NCI-H2171 treated with DMSO at 0.1 percent for 48 hours (cell line): ENCODE measurements at regions not wholly inside any gene's neighbourhood (a gene's known extent, or its start where the extent isn't known, plus 50 kb on each side); places are given as distances from the start of the nearest gene placed in this dataset.

Experiments used
- DNase-seq: peaks from one replicate; lab custom pipeline; 2025; lab: John Stamatoyannopoulos, UW

DNA sequence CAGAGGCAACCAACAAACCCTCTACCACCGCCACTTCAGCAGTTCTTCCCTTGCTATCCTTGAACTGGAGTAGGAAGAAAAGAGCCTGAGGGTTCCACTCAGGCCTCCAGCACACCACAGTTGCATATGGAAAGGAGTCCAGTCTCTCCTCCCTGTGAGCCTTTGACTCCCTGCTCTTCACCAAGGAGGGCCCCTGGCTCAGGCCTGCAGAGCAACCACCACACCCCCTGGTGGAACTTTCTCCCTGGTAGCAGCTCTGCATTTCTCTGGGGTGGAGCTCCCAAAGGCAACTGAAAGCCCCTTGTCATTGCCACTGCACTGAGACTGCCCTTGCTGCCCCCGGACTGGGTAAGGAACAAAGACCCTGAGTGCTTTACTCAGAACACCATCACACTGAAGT, 1021.5 kb upstream of the ADGRL2 start:
- no peak for DNase-seq

DNA sequence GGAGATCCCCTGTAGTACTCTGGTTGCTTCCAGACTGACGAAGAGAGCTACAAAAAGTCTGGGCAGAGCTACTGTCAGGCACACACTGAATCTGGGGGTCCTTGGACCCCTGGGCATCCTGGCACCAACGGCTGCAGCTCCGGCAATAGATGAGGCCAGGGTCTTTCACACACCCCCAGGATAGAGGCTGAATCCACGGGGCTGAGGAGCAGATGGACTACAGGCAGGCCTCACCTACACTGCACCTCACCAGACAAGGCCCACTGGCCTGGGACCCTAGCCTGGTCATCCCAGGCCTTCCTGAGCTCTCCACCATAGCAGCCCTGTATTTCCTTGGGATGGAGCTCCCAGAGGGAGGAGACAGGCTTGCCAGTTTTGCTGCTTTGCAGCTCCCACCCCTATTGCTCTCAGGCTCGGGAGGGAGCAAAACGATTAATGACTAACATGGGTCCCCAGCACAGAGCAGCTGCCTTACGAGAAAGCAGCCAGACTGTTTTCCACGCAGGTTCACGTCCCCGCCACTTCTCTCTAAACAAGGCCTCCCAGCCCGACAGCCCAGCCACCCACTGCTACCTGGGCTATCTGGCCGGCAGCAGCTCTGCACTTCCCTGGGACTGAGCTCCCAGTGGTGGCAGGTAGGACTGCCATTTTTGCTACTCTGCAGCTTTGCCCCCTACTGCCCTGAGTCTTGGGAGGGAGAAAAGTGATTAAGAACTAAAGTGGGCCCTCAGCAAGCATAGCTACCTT, 1022.5 kb upstream of the ADGRL2 start:
- no peak for DNase-seq

DNA sequence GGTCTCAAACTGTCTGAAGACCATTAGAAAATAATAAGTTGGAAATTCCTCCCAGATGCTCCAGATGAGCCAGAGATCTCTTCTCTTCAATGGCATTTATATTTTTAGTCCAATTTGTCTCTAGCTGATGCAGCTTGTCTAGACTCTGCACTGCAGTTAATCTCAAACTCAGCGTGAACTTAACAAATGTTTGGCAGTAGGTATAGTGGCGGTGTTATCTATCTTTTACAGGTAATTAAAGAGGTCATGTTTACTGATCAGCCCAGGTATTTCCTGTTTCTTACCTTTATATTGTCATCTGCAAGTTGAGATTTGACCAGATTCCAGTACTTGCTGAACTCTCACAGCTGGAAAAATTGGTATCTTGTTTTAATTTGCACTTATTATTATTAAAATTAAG, 1024.5 kb upstream of the ADGRL2 start:
- DNase-seq: no peak

DNA sequence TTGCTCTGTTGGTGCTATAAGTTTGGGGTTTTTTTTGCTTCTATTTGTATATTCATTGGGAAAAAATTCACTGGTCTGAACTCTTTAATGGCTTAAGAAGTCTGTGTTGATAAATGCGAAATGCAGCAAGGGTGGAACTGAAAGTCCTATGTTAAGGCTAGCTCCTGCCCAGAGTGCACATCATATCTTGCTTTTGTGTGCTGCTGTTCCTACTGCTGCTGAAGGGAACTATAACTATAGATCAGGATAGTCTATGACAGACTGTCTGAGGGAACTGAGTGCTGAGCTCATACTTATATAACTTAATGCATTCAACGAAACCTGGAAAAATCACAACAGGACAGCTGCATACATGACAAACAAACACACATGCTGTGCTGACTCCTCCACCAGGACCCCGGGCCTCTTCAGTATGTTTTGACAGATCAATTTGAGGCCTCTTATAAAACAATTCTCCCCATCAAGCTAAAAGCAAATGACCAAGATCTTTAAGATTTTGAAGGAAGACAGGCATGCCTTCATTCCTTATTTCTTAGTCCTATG, 1031.5 kb upstream of the ADGRL2 start:
- no peak for DNase-seq

DNA sequence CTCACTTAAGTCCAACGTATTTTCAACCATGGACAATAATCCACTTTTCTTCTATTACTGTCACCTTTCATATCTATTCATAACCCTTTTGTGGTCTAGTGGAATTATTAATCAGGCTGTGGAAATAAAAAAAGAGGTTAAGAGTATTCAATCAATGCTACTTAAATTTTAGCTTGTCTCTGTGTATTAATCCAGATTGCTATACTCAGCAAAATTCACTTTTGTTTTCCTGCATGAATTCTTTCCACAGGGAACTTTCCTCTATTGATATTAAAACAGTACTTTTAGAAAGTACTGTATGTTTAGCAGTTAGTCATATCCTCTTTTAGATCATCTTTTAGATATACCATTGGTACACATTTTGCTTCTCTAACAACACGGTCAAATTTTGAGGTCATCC, 1033.0 kb upstream of the ADGRL2 start:
- DNase-seq: no peak

DNA sequence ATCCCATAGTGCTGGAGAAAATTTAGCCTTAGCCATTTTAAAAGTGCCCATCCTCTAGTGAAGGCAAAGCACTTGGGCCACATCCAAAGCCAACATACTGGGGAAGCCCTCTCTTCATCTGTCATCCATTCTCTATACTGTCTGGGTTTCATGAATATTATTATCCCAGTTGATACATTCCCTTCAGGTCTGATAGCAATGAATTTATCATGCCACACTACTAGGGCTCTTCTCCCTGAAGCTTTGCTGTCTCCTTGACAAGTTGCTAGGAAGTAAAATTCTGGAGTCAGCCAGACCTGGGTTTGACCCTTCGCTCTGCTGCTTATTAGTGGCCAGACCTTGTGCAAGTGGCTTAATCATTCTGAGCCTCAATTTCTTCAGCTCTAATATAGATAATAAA, 1041.4 kb upstream of the ADGRL2 start:
- DNase-seq: no peak

DNA sequence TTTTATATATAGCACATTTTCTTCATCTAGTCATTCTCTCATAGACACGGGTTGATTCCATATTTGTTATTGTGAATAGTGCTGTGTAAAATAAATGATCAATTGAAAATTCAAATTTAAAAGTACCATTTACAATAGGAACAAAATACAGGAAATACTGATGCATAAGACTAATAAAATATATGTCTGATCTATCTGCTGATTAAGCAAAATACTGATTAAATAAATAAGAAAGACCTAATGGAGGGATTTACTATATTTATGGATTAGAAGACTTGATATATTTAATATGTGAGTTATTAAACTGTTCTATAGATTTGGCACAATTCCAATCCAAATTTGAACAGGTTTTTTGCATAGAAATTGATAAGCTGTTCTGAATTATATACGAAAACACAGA, 1044.8 kb upstream of the ADGRL2 start:
- no peak for DNase-seq

DNA sequence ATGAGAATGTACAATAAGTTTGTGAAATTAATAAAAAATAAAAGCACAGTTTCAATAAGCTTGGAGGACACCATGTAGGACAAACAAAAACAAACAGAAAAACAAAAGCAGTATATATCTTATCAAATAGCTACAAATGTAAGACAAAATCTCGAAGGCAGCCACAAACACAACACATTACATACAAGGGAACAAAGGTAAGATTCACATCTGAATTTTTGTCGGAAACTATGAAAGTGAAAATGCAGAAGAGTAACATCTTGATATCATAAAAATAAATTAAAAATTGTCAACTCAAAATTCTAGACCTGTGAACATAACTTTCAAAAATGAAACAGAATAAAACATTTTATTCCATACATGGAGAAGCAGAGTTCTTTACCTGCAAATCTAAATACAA, 1049.5 kb upstream of the ADGRL2 start:
- no peak for DNase-seq

DNA sequence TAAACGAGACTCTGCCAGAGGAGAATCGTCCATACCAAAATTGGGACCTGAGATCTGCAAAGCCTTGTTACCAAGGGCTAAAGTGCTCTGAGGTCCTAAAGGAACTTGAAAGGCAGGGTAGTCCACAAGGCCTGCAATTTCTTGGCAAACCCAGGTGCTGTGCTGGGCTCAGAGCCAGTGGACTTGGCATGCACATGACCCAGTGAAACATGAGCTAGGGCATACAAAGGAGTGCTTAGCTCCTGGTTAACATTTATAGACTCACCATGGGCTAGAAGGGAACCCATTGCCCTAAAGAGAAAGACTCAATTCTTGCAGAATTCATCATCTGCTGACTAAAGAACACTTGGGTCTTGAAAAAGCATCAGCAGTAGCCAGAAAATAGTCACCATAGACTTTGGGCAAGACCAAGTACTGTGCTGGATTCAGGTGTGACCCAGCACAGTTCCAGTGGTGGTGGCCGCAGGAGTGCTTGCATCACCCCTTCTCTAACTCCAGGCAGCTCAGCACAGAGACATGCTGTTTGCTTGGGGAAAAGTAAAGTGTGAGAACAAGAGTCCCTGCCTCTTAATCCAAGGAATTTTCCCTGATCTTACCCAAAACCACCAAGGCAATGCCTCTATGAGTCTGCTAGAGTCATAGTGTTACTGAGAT, 1069.4 kb upstream of the ADGRL2 start:
- DNase-seq: no peak

DNA sequence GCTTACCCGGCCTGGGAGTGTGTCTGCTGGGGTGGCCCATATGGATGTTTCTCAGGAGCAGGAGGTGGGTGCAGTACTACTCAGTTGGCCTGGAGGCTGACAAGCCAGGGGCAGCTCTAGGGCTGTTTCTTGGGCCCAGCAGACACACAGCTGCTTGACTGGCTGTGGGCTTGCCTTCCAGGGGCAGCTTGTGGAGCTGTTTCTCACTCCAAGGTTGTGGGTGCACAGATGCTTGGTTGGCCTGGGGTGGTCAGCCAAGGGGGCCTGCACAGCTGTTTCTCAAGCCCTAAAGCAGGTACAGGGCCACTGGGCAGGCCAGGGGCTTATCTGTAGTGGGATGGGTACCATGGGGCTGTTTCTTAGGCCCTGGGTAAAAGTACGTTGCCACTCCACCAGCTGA, 1078.1 kb upstream of the ADGRL2 start:
- no peak for DNase-seq

DNA sequence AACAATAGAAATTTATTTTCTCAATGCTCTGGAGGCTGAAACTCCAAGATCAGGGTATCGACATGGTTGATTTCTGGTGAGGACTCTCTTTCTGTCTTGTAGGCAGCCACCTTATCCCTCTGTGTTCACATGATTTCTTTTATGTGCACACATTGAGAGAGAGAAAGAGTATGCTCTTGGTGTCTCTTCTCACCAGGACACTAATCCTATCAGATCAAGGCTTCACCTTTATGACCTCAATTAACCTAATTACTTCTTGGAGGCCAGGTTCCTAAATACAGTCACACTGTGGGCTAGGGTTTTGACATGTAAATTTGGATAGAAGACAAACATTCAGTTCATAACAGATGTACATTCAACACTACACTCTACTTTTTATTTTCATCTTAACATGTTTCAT, 1094.2 kb upstream of the ADGRL2 start:
- DNase-seq: no peak

DNA sequence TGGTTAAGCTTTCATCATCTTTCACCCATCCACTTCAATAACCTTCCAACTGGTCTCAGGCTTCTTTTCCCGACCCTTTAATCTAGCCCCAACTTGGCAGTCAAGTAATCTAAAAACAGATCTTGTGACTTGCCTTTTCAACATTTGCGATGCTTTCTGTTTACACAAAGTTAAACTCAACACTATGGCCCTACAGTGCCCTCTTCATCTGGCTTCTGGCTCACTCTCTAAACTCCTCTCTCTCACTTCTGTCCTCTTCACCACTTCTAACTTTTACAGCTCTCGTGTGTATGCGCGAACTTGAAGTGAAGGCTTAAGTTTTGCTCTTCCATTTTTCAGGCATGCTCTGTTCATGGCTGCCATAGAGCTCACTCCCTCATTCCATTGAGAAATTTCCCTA, 1122.3 kb upstream of the ADGRL2 start:
- no peak for DNase-seq

DNA sequence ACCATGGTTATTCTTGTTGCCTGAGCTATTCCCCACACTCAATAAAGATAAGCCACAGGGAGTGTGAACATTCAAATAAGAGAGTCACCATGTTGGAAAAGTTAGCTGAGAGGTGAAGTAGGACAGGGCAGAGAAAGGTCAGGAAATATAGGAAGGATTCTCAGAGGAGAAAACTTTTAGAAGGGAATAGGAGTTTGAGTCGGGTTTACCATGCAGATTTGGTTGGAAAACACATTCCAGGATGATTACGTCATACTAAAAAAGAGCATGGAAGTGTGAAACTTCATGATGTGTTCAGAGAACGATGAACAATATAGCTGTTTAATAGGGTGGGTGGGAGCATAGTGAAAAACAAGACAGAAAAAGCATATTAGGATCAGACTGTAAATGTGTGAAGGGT, 1125.3 kb upstream of the ADGRL2 start:
- no peak for DNase-seq

DNA sequence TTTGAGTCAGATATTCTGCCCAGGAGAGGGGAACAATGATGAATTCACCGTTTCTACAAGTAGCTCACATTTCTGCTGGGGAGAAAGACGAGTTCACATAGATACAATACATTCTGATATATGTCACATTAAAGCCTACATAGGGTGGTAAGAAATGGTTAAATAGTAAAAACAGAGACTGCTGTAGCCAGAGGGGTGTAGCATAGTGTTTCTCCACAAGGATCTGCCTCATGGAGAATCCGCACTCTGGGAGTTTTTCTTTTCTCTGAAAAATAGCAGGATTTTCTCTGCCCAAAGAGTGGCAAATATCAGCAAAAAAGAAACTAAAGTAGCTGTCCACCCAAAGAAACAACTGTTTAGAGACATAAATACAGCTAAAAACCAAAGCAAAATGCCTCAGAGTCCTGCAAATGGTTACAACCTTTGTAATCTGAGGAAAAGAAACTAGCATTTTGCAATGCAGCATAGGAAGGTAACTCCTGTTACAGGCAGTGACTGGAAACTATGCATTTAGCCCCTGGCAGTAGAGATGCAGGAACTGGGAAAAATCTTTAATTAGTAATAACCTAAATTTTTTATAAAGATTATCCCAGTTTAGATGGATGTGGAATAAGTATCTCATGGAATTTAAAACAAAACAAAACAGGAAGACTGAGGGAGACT, 1126.7 kb upstream of the ADGRL2 start:
- no peak for DNase-seq

DNA sequence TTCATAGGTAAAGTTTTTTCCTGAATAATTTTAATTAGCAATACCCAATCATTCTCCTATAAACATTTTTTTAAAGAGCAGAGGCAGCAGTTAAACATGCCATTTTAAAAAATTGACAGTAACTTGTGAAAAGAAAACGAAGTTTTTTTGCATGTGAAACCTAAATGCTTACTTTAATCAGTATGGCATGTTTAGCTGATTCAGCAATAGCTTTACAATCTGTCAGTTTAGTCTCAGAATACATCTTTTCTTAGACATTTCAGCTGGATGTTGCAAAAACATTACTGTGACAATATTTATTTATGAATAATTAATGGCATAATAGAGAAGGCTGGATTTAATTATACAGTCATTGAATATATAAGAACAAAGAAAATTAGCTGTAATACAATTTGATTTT, 1132.4 kb upstream of the ADGRL2 start:
- no peak for DNase-seq

DNA sequence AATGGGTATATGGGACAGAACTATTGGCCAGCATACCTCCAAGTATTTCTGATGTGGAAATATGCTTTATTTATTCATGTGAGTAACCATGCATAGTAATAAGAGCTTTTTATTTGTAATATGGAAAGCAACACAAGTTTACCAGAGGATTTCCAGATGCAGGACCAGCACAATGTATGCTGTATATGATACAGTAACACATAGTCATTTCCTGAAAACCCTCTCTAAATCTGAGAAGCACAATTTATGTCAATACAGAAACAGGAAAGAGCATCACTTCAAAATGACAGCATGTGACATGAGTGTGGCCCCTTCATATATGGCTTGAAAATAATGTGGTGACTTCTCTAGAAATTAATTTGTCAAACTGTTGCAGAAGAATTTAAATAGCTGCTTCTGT, 1134.7 kb upstream of the ADGRL2 start:
- no peak for DNase-seq

DNA sequence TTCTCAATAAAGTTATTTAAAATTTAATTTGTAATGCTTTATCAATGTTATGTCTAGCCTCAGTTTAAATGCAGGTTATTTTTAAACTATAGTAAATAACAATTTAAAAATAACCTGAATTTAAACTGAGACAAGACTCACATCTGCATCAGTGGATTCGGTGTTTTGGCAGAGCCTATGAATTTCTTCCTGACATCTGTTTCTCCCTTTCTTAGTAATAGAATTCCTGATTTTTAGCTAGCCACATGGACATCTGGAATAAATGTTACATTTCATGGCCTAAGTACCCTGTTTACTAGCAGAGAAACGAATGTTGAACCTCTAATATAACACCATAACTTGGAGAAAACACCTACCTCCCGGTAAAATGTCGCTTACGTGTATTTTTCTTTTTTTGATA, 1141.6 kb upstream of the ADGRL2 start:
- no peak for DNase-seq

DNA sequence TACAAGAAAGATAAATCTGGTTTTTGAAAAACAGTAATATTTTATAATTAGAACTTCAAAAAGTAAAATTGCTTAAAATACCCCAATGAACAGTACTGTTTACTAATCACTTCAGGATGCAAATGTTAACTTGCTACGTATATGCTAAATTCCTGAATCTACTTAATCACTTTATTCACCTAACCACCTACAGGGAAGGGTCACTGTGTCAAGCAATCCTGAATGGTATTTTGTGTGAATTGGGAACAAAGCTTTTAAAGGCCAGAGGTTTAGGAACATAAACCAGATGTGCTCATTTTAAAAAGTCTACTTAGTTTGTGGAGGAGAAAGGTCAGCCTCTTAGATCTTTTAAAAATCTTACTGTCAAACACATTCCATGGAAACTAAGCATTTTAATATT, 1143.0 kb upstream of the ADGRL2 start:
- DNase-seq: no peak

DNA sequence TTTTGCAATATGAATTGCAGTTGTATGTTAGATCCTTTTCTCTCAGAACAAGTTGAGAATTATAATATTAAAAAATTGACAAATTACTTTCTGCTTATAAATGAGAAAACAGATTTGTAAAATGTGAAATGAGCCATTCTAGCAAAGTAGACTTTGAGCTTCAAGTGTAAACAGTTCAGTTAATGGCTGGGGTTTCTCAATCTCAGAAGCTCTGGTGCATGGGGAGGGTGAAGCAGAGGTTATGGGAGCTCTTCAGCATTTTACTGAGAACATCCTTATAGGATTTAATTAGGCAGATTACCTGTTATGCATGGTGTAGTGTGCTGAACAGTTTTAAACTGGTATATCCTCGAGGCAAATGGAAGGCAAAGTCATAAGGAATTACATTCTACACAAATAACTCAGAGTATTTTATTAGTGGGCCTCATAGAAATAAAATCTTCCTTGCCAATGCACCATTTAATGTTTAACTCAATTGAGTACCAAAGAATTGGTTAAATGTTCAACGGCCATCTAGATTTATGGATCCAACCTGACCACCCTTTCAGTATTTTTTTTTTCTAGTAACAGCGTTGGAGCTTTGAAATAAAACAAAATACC, 1143.6 kb upstream of the ADGRL2 start:
- no peak for DNase-seq

DNA sequence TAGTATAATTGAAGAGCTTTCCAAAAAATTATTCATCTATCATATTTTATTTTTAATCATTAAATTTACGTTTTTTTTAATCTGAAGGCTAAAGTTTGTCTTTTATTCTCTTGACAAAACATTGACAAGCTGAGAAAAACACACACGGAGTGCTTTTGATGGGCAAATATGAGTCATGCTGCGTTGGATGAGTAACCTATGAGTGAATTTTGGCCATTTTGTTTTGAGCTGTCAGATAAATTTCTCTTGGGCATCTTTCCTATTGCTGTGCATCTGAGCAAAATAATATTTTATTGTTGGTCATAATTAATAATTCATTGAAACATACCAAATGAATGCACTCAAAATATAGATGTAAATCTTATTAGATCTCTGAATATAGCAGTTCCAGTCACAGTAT, 1144.1 kb upstream of the ADGRL2 start:
- no peak for DNase-seq

DNA sequence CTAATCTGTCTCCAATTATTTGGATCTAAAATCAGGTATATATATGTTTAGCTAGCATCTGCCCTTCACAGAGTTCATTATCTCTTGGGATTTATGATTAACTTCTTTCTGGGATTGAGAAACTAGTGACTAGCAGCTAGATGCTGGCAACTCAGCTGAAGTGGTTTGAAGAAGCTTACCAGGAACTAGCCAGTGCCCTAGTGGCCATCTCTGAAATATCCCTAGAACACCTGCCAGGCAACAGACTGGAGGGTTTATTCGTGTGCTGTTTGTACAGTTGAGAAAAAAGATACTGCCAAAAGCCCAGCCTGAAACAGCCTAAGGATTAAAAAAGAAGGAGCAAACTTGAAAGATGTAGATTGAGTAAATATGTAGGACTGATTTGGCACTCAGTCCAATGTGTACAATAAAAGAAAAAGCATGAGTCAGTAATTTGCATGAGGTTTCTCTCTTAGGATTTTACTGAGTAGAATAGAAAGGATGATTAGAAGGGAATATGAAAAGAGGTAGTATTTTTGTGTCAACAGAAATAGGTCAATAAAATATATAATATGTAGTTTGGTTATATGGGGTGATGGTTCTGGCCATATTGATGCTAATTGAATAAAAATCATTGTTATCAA, 1144.6 kb upstream of the ADGRL2 start:
- no peak for DNase-seq

DNA sequence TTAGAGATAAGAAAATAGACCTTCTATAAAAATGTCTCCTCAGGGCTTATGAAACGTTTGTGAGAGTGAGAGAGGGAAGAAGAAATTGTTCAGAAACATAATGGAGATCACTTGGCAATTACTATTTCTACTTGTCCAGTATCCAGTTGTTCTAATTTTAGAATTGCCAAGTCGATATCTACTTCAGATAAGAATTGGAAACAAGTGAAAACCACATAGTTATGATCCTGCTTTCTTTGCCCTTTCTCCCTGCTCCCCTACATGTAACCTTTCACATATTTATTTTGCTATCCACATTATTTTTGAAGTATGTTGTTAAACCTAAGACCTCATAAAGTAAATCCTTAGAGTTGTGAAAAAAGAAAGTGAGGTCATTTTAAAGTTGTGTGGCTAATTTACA, 1154.7 kb upstream of the ADGRL2 start:
- DNase-seq: no peak
